NCI-H2171 (cell line): ENCODE measurements at regions not wholly inside any gene's neighbourhood (a gene's known extent, or its start where the extent isn't known, plus 50 kb on each side); places are given as distances from the start of the nearest gene placed in this dataset.

ENCODE experiments used
- DNase-seq: peaks from one replicate; lab custom pipeline; 2025; lab: John Stamatoyannopoulos, UW

DNA sequence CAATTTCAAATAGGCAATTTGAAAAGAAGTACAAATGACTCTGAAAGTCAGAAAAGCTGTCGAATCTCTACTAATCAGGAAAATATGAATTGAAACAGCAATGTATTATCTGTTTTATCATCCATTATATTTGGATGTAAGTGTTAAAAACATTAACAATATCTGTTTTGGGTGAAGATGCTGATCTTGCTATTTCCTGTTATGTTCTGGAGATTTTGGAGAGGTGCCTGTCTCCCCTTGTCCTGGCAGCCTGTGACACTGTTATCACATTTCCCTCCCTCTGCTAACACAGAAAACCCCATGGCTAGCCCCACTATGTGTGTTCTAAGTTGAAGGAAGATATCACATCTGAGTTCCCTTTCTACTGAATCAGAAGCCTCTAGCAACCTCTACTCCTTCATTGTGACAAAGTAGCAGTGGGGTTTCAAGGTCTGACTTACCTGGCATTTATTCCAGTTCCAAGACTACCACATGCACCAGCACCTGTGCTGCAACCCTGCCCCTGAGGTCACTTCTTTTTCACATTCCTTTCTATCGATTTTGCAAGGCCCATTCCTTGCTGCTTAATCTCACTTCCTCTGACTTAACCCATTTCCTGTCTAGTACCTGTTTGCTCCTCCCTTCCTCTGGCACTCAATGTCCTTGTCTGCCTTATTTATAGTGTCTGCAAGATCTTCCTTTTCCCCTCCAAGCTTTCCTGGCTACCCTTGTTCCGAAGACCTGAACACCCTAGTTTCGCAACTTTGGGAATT, 95.5 kb upstream of the COL8A1 start:
- DNase-seq = no peak

DNA sequence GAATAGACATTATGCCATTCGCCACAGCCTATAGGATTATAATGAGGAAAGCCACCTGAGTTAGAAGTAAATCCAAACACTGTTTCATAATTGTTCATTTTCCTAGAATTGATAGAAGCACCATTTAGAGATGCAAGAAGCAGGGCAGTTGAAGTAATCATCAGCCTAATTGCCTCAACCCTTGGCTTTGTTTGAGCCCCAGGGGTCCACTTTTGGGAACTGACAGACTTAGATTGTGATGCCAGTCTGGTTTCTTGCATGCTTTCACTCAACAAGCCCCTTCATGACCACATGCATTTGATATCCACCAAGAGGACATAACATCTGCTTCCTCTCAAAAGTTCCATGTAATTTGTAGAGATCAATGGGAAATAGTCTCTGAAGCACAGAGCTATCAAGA, 97.2 kb upstream of the COL8A1 start:
- DNase-seq = no peak

DNA sequence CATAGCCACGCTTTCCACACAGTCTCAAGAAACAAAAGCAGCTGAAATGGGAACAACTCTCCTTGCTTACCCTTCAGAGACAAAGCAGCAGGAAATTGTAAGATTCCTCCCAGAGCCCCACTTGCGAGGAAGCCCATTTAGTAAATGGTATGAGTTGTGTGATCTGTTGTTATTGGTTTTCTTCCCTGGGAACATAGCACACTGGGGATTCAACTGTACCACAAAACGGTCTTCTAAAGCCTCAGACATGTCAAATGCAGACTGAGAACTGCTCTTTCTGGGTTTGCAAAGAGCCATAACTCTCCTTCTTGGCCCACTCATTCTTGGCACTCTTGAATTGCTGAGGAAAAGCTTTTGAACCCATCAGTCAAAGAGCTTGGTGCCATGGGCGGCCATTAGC, 101.0 kb upstream of the COL8A1 start:
- DNase-seq = no peak

DNA sequence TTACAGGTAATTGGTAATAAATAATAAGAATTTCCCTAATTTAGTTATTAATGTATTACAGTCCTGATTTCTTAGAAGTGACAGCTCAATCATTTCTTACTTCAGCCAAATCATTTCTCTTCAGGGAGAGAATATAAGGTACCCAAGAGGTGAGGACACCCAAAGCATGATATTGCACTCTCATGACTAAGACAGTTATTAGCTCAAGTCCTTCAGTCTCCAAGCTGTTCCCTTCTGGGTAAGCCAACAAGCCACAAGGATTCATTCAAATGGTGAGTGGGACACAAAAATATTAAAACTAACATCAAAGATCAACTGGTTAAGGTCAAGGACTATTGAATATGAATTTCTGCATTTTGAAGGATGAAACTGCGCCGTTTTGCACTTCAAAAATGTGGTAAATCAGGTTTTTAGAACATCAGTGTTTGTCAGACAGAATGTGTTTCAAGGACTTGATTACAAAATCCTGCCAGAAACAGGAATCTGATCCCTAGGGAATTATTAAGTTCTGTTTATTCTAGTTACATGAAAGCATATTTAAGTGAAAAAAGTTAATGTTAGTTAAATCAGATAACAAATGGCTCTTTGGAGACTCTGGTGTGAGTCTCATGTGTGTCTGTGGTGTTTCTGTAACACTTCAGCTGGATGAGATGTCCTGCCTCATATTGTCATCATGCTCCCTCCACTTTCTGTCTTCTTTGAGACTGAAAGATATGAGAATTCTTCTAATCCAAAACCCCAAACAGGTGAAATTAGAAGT, 101.7 kb upstream of the COL8A1 start:
- no peak for DNase-seq

DNA sequence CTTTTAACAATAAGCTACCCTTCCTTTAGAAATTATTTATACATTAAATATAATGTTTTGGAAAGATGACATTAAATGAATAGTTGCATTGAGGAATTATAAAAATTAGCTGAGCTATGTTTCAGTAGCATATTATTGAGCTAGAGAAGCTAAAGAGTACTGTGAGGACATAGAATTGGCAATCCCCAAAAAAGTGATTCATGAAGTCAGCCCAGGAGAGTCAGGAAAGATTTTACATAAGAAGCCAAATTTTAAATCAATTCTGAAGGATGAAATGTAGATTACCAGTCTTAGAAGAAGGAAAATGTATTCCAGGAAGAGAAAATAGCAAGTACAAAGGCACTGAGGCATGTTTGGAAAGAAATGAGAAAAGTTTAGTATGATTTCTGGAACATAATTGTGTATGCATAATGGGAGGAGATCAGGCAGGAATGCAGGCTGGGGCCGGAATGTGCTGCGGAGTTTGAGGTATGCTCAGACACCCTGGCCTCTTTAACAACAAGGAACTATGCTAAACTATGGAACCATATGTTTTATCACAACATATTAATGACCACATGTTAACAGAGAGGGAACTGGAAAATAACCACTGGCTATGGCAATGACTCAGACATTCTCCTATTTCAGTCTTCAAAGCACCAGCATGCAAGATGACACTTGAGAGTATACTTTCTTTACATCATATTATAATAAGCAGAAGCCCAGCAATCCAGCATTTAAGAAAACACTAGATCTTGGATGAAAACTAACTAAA, 103.3 kb upstream of the COL8A1 start:
- no peak for DNase-seq

DNA sequence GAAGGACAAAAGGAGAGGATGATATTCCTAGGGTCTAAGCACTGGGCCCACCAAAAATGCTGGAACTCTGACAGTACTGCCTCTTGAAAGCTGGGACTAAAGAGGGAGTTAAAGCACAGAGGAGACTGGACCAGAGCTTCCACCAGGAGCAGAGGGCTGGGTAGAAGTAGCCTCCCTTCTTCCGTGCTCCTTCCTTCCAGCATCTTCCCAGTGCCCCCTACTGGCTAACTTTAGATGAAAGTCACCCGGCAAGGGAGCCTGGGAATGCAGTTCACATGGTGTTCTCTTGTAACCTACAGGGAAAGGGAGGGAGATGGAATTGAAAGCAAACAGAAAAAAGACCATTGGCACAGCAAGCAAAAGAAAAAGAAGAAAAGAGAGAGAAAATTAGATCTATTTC, 106.1 kb upstream of the COL8A1 start:
- DNase-seq = no peak

DNA sequence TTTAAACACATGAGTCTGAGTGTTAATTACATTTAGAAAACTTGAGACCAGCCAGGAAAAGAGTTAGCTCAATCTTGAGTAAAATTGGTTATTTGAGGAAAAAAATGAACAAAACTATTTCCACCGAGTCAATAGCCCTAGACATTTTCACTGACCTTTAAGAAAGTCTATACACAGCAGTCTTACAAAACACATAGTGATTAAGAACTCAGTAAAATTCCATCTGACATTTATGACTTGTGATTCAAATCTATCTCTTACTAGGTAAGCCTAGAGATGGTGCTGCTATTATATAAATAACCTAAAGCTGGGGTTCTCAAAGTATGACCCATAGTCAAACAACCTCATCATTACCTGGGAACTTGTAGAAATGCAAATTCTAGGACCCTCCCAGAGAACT, 109.1 kb upstream of the COL8A1 start:
- DNase-seq = no peak

DNA sequence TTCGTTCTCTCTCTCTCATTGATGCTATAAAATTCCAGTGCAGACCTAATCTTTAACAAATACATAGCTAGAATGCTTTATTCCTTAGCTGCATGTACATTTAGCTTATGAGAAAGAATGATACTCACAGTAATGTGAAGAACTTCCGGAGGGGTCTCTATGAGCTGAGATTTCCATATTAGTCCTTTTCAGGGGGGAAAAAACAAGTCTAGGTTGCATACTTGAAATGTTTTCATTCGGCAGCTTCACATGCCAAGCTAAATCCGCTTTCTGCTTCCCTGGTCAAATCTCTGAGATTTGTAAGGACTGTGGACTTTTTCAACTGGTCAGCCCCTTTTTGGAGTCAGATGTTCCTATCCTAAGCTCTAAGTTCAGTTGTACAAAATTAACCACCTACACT, 111.5 kb upstream of the COL8A1 start:
- no peak for DNase-seq

DNA sequence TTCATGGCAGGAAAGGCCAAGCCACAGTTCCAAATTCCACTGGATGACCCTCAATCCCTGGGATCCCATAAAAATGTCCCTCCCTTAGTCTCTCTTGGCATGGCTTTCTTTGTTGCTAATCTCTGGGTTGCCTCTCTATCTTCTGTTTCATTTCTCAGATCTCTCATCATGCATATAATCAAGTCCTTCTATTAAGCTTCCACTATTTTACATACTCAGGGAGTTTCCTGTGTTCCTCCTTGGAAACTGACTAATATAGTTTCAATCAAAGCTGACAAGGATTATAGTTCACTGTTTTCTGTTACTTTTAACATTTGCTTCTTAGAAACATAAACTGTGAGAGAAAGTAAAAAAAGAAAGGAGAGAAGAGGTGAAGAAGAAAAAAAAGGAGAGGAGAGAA, 113.8 kb upstream of the COL8A1 start:
- no peak for DNase-seq

DNA sequence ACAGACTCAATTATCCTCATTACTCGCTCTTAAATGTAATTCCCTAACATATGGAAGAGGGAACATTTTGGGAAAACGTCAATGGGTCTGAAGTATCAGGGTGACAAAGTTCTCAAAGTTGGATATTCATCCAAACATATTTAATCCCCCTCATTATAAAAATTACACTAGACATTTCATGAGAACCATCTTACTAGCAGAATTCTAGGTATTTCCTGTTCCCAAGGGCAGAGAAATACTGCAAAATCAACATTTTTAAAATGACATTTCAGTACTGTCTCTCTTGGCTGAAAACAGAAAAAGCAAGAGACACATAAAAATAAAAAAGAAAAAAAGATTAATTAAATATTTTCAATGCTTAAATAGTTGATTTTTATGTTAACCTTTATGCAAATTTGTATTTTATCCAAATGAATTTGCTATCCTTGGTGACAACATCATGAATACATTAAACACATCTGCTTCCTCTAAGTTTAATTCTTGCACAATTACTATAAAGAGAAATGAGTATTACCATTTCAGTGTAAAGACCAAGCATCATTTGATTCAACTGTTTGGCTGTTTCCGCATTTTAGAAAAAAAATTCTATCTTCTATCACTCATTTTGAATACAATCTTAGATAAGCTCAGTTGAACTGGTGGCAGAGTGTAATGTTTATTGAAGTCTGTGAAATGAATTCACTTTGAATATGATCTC, 114.8 kb upstream of the COL8A1 start:
- no peak for DNase-seq

DNA sequence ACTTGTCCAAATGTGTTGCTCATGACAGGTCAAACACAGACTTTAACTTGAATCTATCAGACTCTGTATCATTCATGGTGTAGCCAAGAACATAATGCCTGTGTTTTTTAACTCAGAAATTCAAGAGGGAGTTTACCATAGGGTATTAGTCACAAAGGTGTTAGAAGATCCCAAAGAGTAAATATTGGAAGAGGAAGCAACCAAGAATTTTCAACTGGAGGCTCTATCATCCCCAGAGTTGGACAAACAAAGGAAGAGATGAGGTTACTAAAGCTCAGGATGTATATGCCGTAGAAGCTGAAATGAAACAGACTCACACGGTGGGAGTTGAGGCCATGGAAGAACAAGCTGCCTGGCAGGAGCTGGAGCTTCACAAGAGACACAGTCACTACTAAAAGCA, 116.2 kb upstream of the COL8A1 start:
- no peak for DNase-seq

DNA sequence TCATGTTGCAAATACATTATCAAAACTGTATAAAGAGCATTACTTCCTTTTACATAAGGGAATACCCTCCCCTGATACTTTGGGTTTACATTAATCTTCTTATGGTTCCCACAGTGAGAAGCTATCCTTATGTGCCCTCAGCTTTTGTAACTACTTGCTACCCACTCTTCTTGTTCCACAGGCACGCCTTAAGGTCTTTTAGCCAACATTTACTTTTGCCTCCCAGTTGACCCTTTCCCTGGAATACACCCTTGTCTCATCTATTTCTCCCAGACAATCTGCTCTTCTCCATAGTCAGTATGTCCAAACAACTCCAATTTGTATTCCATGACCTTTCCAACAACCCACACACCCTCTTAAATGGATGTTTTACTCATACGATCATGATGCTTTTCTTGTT, 116.8 kb upstream of the COL8A1 start:
- no peak for DNase-seq

DNA sequence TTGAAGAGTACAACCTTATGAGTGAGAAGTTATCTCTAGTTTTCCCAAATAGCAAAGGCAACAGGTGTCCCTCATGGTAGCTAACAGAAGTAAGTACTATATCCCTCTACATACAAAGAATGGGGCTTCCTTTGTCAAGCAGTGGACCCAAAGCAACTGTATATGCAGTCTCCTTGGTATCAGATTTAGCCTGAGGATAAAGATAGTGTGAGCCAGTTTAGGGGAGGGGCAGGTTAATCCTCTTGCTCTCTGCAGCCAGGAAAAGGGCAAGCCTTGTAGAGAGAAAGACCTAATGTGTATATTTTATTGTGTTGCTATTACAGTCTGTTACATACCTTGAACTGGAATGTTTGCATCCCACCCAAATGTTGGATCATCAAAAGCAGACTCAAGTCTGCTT, 117.9 kb upstream of the COL8A1 start:
- no peak for DNase-seq

DNA sequence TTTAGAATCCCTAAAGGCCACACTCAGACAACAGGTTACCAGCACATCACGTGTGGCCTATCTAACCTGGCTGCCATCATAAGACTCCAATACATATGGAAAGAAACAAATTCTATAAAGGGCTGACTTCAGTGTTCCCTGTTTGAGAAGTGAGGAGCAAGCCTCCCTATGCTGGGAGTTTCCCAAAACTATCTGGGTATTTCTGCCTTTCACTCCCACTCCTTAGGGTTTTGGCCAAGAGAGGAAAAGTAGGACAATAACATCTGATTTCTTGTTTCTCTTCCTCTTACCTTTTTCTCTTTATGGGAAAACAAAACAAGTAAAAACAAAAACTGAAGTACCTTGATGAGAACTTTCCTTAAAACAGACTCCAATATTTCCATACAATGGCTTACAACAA, 121.5 kb upstream of the COL8A1 start:
- no peak for DNase-seq

DNA sequence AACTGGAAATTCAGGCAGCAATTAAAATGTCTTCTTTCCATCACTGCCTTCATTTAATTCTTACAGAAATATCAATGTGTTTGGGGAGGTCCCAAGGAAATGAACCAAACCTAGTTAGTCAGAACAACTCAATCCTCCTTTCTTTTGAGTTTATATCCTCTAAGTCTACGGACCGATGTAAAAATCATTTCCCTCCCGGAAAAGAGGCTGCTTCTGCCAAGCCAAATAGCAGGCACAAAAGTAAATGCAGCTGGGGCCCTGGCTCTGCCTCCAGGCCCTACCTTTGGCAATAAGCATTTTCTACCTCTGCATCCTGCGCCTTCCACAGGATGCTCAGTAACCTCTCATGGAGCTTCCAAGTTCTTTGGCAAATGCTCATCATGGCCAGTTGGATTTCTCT, 122.5 kb upstream of the COL8A1 start:
- no peak for DNase-seq

DNA sequence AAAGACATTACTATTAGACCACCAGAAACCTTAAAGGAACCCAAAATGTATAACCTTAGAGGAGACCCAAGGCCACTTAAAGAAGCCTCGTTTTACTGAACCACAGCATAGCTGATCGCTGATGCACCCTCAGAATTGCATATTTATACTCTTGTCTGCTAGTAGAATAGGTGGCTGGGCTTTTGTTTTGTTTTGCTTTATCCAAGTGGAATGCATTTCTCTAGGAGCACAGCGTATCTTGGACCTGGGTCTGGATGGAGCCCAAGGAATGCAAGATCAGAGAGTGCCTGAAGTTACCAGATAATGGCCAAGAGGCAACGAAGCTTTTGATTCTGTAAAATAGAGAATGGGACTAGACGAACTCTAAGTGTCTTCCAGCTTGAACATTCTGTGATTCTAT, 129.2 kb upstream of the COL8A1 start:
- no peak for DNase-seq

DNA sequence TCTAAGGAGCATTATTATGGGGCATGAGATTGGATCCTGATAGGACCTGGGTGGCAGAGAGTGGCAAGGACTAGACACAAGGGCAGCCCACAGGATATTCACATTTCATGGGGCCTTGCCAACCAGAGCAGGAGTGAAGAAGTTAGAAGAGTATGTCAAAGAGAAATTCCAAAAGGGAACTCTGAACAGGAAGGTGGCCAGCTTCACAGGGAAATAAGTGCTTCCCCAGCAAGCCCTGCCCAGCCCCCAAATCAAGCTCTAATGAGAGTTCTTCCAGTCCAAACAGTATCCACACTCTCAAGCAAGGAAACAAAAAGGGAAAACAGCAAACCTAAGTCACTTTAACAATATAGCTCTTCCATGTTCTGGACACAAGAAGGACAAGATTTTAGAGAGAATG, 130.2 kb upstream of the COL8A1 start:
- DNase-seq = no peak

DNA sequence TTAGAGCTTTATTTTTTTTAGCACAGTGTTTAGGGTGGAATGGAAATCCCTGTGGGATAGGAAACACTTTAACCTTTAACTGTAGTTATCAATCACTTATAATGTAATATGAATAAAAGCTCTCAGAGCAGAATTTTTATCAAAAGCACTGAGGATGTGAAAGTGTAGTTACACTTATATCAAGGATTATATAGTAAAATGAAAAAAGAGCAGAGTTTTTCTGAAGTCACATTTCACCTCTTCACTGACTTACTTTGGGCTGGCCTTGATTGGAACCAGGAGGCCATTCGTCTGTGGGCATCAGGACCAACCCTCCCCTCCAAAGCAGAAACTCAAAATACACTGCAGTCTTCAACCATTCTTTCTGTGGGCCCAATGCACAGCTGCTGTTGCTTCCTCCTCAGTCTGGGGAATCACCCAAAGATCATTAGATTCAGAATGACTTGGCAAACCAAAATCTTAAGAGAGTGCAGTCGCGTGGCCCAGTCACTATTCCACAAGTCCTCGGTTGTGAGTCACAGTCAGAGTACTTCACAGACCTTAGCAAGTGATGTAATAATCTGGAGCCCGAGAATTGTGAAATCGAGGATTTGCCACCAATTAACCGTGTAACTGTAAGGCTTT, 132.6 kb upstream of the COL8A1 start:
- DNase-seq = no peak

DNA sequence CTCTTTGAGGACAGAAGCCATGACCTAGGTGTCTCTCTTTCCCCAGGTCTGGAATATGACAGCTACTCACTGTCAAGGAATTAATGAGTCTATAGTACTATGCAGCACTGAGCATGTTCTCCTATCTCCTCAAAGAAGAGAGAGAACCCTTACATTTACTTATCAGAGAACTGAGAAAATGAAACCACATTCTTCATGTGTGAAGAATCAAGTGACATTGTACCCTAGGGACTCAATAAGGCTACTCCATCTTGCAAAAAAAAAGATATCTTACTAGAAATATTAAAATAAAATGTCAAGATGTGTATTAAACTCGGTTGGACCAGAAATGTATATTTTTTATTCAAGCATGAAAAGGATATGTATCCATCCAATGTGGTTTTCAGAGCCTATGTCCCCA, 133.2 kb upstream of the COL8A1 start:
- DNase-seq = no peak

DNA sequence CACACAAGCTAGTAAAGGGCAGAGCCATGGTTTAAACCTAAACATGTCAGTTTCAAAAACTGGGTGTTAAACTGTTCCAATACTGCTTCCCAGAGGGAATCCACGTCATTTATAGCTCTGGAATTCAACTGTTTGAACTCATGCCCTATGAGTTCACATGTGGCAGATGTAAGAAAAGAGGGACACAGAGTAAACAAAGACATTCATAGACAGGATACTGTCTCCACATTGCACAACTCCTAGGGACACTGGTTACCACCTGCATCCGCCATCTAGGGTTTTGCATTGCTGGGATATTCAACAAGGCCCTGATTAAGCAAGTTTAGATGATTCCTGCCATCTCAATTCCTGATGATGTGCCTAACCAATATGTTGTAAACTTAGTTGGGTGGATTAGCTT, 134.1 kb upstream of the COL8A1 start:
- no peak for DNase-seq

DNA sequence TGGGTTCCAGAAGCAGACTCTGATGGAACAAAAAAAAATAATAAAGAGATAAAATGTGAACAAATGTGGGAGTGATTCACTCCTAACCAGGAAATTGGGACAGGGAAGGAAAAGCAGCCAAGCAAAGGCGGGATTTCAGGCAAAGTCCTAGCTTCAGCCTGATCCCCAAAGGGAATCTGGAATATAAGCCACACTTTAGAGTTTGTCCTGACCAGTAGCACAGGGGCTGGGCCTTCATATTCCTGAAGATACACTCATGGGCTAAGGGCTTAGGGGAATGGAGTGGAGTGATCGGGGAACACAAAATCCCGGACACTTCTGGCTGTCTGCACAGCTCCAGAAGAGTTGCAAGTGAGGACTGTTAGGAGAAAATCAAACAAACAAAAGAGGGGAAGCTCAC, 135.0 kb upstream of the COL8A1 start:
- no peak for DNase-seq

DNA sequence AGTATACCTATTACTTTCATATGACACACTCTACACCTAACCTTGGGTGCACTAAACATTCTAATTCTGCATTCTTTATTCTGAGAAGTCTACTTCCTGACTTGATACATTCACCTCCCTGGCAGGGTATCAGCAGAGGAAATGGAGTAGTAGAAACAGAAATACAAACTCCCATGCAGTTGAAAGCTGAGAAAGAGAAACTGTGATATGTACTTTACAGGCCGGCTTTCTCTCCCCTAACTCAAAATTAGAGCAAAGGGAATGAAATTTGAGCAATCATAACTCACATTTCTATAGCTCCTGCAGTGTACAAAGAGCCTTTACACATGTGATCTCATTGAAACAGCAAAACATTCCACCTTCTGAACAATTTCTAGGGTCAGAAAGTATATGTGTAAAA, 135.5 kb upstream of the COL8A1 start:
- DNase-seq = no peak
